ENCODE measurements at regions not wholly inside any gene's neighbourhood (a gene's known extent, or its start where the extent isn't known, plus 50 kb on each side); places are given as distances from the start of the nearest gene placed in this dataset.

GRCh38 chr1:14254251-14254650, 344.2 kb upstream of the KAZN start (continued):
- TF ChIP-seq ZFP82 (CRISPR knock-in tag; IDR thresholded peaks at IDR 0.05; ENCODE audit: borderline replicate concordance) = no peak

DNA sequence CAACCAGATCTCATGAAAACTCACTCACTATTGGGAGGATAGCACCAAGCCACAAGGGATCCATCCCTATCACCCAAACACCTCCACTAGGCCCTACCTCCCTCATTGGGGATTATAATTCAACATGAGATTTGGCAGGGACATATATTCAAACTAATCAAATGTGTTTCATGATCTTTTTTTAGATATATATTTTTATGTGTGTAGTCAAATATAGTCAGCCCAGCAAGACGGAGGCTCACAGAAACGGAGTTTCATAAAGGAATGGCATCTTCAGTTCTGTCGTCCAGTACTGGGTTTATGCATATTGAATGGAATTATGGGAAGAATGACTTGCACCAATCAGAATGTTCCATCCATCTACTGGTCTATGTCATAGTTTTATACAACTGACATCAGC, 343.3 kb upstream of the KAZN start:
- H3K27me3 ChIP-seq (ENCODE audit: control insufficient read depth in 1 of 2, insufficient read depth in 2 of 2, low read length in 2 of 2) = peaks cover 0 to 11% of the 10 kb centered on the region in 2 experiments; a peak in 2 of 5 replicates
- no peaks in the 10 kb centered on the region for H3K79me2 ChIP-seq (ENCODE audit: insufficient read depth, low read length)
- TF ChIP-seq PAXIP1 (CRISPR knock-in tag; conservative IDR thresholded peaks at IDR 0.05) (no peak), AGO1 (IDR thresholded peaks at IDR 0.05; ENCODE audit: low read depth, low read length, poor library complexity, severe bottlenecking) (no peak), ARID2 (CRISPR knock-in tag; IDR thresholded peaks at IDR 0.05; ENCODE audit: borderline replicate concordance) (no peak), ZFP36L2 (CRISPR knock-in tag; IDR thresholded peaks at IDR 0.05) (no peak)
- no peak for ATAC-seq
- DNase-seq (ENCODE audit: low spot score) = no peak
- no peak overlapping the region for H3K4me3 ChIP-seq (replicated peaks in 1 of 3; ENCODE audit: insufficient read depth in 1 of 3, low read depth in 2 of 3, low read length in 3 of 3)
- ChIA-PET CTCF (ENCODE audit: low intra/inter-chr PET ratio, low total read pairs) (no interaction called here), POLR2A (no interaction called here)
- no TSS peak for BruUV-seq (replicated peaks)
- in situ Hi-C loops (cut with HindIII; ENCODE audit: extremely low pct_ligation_motif_present, low pct_unique_long_range_greater_than_20kb) = no loop called here
- no peak for FAIRE-seq
- H4K20me1 ChIP-seq (ENCODE audit: insufficient read depth, low read length) = no peaks in the 10 kb centered on the region
- no peak overlapping the region for H3K9ac ChIP-seq (ENCODE audit: insufficient read depth, low read depth, low read length)
- no peaks in the 10 kb centered on the region for H3K36me3 ChIP-seq (replicated peaks in 1 of 2; ENCODE audit: control insufficient read depth in 1 of 2, insufficient read depth in 2 of 2, low read length in 2 of 2)
- no peaks in the 10 kb centered on the region for H3K4me1 ChIP-seq (ENCODE audit: insufficient read depth, low read length)
- intact Hi-C loops (cut with micrococcal nuclease; ENCODE audit: unreplicated experiment) = no loop called here
- H2AFZ ChIP-seq (ENCODE audit: low read length) = no peak overlapping the region
- no peak overlapping the region for H3K4me2 ChIP-seq (ENCODE audit: low read depth, low read length)
- H3K9me3 ChIP-seq (ENCODE audit: low read length) = no peaks in the 10 kb centered on the region
- WGBS (ENCODE audit: low lambda C conversion rate) = 2% methylated on average over 3 of the region's 3 CpGs
- no peak overlapping the region for H3K27ac ChIP-seq (ENCODE audit: extremely low read length, insufficient read depth, low read length)
